Activated CD4-positive, CD25-positive, alpha-beta regulatory T cell treated with anti-CD3 and anti-CD28 coated beads, Interleukin-2, amount 50 U/mL, for 24 hours (primary cell): ENCODE measurements at regions not wholly inside any gene's neighbourhood (a gene's known extent, or its start where the extent isn't known, plus 50 kb on each side); places are given as distances from the start of the nearest gene placed in this dataset.

Experiments
- ATAC-seq, 2 donors: fragments of 150-1000 bp; cut with Tn5 transposase; one replicate each; pipeline ENCODE4 v1.10.0; 2021; ENCODE audit warnings: mild to moderate bottlenecking in 1 of 2, moderate library complexity in 1 of 2

- no peak for ATAC-seq
Measured at GRCh38 chr13:107736731-107737130, 478.6 kb downstream of the LIG4 start.

GRCh38 chr13:107736170-107736569 lies 479.2 kb downstream of the LIG4 start:
- ATAC-seq, result no peak

DNA sequence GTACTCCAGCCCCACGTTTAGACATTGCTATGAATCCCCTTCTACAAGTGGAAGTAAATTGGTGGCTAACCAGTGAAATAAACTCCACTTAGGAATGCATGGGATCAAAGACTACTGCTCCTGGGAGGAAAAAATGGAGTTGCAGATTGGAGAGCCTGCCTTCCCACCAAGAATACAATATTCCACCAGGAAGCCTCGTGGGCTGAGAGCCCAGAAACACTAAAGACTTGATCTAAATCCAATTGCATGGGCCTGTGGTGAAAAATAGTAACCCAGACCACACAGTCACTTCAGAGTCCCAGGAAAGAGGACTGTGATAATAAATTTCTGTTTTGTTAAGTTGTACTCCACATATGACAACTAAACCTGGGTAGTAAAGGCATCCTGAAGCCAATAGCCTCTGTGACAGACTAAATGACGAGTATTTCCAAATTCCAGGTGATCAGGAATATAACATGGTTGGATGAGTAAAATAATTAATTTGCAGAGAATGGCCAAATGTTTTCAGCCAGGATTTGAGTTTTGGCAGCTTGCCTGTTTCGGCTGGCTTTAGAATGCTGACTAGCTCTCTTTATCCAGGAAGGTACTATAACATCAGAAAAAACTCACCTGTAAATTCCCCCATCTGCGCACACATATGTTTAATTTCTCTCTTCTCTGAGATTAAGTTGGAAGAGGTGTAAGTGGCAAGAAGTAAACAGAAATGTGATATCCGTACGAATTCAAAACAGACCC lies 480.3 kb downstream of the LIG4 start:
- ATAC-seq, result no peak

- ATAC-seq, result no peak
Measured at GRCh38 chr13:107733276-107733675, 482.1 kb downstream of the LIG4 start.

DNA sequence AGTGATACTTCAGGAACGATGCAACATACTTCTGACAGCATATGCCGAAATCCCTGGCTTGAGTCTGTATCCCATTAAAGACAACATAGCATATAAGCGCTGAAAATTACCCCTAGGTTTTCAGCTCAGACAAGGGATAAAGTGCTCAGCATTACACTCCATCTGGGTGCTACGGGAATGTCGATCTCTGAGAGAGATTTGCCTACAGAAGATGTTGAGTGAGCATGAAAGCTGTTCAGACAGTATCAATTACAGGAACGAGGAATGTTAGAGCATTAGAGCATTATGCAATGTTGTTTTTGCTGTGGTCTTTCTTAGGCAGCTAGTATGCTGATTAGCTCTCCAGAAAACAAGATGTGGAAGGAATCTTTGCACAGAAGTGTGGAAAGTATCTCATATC lies 484.5 kb downstream of the LIG4 start:
- no peak for ATAC-seq

DNA sequence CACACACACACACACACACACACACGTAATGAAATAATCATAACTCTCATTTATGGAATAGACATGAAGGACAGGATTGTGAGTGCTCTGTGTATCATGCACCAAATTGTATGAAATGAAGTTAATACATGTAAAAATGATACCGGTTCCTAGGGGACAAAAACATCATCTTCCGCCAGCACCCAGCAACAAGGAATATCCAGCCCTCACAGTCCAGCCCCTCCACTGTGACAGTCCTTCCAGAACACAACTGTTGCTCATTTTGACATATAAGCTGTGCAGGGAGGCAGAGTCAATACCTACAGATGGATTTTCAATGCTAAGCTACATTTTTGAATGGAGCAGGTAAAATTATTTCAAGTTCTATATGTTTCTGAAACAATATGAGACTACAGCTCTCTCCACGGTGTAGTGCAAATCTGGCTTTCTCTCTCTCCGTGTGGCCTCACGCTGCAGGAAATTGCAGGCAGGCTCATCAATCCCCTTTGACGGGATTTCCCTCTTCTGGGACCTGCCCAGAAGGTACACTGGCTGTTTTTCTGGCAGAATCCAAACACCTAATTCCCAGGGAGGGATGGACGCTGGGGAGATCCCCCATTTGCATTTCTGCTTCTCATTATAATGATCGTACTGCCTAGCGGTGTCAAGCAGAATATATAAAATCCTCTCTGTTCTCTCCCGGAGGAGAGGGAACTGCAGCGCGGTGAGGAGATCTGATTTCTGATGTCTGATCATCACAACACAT lies 494.0 kb downstream of the LIG4 start:
- no peak for ATAC-seq

DNA sequence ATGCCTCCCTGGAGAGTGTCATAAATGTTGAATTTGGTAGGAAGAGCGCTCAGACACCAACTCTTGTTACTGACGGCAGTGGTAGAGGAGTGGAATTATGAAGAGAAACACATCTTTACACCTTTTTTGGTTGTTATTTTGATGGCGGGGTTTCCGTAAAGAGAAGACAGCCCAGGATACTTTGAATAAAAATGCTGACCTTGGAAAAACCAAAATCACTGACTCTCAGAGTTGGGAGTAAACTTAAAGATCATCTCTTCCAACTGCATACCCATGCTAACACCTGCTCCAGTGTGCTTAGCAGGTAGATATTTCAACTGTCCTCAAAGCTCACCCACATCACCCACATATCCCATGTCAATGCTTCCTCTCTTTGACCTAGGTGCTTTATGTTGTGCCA lies 498.6 kb downstream of the LIG4 start:
- no peak for ATAC-seq

DNA sequence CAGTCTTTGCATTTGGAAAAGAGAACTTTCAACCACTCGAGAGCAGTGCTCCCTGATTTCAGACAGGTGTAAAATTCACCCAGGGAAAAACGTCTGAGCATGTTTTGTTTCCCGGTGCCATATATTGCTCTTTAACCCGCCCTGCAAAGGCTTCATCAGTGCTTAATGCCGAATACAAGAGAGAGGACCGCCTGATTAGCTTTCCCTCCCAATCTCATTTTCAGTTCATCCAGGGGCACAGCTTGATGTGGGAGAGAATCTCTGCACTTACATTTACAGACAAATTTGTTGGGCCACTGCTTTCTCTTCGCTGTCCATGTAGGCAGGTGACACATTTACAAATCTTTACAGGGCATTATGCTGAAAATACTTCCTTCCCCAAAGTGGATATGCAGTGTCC lies 499.1 kb downstream of the LIG4 start:
- no peak for ATAC-seq

DNA sequence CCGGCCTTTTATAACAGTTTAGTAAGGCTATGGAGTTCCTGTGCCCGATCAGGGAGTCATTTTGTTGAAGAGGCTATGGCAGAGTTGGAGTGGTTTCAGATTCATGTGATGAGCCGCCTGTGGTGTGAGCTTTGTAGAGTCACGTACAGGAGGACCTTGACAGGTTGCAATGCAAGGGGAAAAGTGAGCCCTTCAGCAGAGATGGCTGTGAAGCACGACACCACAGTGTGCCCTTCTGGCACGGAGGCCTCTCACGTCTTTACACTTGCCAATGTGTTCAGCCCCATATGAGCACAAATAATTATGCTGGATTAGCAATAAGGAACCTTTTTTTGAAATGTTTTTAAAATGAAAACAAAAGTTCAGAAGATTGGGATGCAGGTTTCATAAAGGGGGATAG lies 499.8 kb downstream of the LIG4 start:
- no peak for ATAC-seq

DNA sequence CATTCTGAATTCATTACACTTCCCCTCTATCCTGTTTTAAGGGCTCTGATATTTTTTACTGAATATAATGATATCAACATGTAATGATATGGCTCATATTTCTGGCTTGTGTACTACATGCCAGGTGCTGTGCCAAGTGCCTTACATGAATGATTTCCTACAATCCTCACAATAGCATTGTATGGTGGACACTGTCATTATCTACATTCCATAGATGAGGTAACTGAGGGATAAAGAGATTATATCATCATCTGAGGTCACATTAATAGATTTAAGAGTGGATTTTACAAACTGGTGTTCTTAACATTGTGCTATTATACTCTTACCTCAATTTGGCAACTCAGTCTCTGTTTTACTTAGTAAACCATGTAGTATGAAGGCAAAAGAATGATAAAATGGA lies 502.0 kb downstream of the LIG4 start:
- no peak for ATAC-seq

DNA sequence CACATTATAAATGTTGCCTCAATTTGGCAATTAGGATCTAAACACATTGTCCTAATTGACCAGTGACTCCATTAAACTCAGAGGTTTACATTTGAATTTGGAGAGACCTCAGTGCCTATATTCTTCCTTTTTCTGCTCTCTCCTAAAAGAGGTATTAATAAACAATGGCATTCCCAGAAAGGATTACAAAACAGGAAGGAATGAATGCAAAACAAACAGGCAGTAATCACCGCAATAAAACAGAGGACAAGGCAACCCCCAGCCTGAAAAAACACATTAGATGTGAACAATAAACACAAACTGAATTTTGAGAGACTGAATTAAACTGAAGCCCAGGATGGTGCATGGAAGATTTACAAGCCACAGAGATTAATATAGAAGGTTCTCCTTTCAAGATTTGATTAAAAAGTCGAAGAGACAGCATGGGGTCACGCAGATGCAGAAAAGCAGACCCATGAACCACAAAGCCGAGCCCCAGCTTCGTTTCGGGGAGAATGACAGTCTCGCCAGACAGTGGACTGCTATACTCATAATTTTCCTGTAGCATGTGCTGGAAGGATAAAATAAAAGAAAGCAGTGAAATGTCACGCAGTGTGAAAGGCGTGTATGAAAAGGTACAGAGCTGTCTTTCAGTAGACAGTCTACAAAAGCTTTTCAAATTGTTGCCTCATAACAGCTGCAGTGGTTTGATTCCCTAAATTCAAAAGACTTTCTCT lies 503.0 kb downstream of the LIG4 start:
- ATAC-seq, result no peak

DNA sequence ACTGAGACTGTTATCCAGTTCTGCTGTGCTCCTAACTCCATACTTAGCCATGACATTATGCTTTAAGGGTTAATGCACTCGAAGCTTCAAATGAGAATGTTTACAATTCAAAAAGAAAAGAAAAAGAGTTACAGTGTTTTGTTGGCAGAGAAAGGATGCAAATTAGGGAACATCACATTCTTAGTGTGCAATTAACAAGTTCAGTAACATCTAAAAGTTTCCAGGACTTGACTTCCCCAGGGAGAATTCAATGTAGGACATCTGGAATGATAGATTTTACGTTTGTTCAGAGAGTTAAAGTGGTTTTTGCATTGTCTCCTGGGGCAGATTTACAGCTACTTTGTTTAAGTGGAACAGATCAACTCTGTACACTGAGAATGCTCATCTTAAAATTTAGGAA lies 525.2 kb downstream of the LIG4 start:
- ATAC-seq, result no peak

- no peak for ATAC-seq
Measured at GRCh38 chr13:107685876-107686275, 529.5 kb downstream of the LIG4 start.

- ATAC-seq, result no peak
Measured at GRCh38 chr13:107681600-107681999, 533.7 kb downstream of the LIG4 start.

DNA sequence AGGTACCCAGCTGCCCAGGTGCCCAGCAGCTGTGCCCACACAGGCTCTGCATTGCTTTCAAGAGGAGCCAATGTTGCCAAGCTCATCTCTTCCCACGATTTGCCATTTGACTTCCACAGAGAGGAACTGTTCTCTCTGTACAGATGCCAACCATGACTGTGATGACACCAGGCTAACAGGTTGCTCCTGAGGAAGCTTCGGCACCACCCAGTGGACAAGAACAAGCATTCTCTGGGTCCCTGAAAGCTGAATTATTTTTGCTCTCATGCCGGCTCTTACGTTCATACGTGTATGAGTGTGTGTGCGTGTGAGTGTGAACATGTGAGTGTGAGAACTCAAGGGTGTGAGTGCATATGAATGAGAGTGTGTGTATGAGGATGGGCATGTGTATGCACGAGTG lies 535.2 kb downstream of the LIG4 start:
- ATAC-seq, result no peak

DNA sequence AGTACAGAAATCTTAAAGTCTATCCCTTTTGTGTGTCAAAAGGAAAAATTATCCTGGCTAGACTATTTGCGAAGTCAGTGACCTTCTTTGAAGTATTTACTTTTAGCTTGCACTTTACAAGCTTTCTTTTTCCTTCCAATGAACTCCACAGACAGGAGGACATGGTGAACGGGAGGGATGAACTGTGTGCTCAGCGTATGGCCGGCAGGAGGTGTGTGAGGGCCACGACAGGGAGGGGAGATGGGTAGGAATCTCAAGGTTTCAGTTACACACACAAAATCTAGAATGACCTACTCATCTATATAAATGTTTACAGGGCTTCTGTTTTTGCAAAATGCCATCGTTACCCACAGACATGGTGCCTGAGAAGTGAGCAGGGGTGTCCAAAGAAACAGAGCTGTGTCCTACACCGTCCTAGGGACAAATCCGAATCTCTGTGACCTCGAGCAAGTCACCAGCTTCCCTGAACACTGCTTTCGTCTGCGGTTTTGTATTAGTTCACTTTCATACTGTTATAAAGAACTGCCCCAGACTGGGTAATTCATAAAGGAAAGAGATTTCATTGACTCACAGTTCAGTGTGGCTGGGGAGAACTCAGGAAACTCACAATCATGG lies 537.2 kb downstream of the LIG4 start:
- no peak for ATAC-seq

GRCh38 chr13:107675847-107676550 lies 539.3 kb downstream of the LIG4 start:
- no peak for ATAC-seq

- no peak for ATAC-seq
Measured at GRCh38 chr13:107669391-107669993, 545.8 kb downstream of the LIG4 start.

GRCh38 chr13:107665926-107666458 lies 549.3 kb downstream of the LIG4 start:
- ATAC-seq, result no peak

DNA sequence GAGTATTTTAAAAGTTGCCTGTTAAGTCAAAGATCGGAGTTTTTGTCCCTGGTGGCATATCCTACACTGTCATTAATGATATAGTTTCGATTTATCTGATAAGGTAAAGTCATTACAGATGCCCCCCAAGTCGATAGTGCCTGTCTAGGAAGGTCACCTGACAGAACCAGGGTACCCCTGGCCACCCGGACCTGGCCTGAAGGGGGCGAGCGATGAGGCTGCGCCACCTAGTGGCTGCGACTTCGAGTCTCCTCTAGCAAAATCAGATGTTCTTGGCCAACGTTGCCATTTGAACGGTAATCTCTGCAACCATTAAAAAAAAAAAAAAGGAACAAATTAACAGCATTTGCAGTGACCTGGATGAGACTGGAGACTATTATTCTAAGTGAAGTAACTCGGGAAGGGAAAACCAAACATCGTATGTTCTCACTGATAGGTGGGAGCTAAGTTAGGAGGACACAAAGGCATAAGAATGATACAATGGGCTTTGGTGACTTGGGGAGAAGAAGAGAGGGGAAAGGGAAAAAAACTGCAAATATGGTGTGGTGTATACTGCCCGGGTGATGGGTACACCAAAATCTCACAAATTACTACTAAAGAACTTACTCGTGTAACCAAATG lies 565.1 kb downstream of the LIG4 start:
- no peak for ATAC-seq

GRCh38 chr13:107649079-107649478 lies 566.3 kb downstream of the LIG4 start:
- ATAC-seq, result no peak

GRCh38 chr13:107644136-107644535 lies 571.2 kb downstream of the LIG4 start:
- ATAC-seq, result no peak
